ENCODE measurements at regions not wholly inside any gene's neighbourhood (a gene's known extent, or its start where the extent isn't known, plus 50 kb on each side); places are given as distances from the start of the nearest gene placed in this dataset.
"Not testable (repeated sequence)": the region's sequence is repeated elsewhere in the genome, so short reads cannot be mapped to it uniquely, and the experiment has no call there.

DNA sequence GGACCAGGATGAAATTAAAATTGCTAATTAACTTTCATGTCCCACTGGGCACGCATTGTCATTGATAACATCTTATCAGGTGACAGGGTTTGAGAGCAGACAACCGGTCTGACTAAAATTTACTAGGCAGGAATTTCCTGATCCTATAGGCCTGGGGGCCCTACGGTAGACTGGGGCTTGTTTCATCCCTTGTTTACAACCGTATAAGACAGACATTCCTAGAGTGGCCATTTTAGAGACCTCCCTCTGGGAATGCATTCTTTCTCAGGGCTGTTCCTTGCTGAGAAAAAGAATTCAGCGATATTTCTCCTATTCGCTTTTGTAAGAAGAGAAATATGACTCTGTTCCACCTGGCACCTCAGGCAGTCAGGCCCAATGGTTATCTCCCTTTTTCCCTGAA is 1737.8 kb upstream of the ACO1 start:
- TF ChIP-seq, protein P1, sequence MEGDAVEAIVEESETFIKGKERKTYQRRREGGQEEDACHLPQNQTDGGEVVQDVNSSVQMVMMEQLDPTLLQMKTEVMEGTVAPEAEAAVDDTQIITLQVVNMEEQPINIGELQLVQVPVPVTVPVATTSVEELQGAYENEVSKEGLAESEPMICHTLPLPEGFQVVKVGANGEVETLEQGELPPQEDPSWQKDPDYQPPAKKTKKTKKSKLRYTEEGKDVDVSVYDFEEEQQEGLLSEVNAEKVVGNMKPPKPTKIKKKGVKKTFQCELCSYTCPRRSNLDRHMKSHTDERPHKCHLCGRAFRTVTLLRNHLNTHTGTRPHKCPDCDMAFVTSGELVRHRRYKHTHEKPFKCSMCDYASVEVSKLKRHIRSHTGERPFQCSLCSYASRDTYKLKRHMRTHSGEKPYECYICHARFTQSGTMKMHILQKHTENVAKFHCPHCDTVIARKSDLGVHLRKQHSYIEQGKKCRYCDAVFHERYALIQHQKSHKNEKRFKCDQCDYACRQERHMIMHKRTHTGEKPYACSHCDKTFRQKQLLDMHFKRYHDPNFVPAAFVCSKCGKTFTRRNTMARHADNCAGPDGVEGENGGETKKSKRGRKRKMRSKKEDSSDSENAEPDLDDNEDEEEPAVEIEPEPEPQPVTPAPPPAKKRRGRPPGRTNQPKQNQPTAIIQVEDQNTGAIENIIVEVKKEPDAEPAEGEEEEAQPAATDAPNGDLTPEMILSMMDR (conservative IDR thresholded peaks at IDR 0.05; ENCODE audit: low read length): not testable (repeated sequence)
- not testable (repeated sequence) for TF ChIP-seq EZH2phosphoT487 (IDR thresholded peaks at IDR 0.05; ENCODE audit: borderline replicate concordance)

All from Loucy (cell line).